ENCODE measurements at regions not wholly inside any gene's neighbourhood (a gene's known extent, or its start where the extent isn't known, plus 50 kb on each side); places are given as distances from the start of the nearest gene placed in this dataset.

GRCh38 chr15:96412045-96412905 is 81.8 kb downstream of the NR2F2 start:
- intact Hi-C loops (cut with DNase I), result no loop called here
- H3K27ac ChIP-seq, result no peak overlapping the region

GRCh38 chr15:96412906-96413231 is 82.4 kb downstream of the NR2F2 start:
- Histone ChIP-seq H3K27ac (no peak overlapping the region), H3K27me3 (peaks cover 84% of the 10 kb centered on the region), H3K4me3 (no peak overlapping the region), H3K4me1 (replicated peaks in 1 of 2) (peaks cover 9 to 15% of the 10 kb centered on the region in 2 donors), H3K9me3 (replicated peaks in 1 of 3) (no peaks in the 10 kb centered on the region), H3K36me3 (replicated peaks in 1 of 2) (no peaks in the 10 kb centered on the region)
- intact Hi-C loops (cut with DNase I), result no loop called here
- TF ChIP-seq CTCF (IDR thresholded peaks at IDR 0.05) (no peak), POLR2A (IDR thresholded peaks at IDR 0.05) (no peak)
- no peak for DNase-seq
- WGBS, 4 donors, result 48 to 58% (median 54%) methylated on average over 1 of the region's 1 CpG

More at GRCh38 chr15:96412045-96412905, 81.8 kb downstream of the NR2F2 start:
- Histone ChIP-seq H3K27me3 (peaks cover 84% of the 10 kb centered on the region), H3K4me1 (replicated peaks in 1 of 2) (peaks cover 9 to 15% of the 10 kb centered on the region in 2 donors), H3K36me3 (replicated peaks in 1 of 2) (no peaks in the 10 kb centered on the region), H3K4me3 (no peak overlapping the region), H3K9me3 (replicated peaks in 1 of 3) (no peaks in the 10 kb centered on the region)
- no peak for DNase-seq
- TF ChIP-seq CTCF (IDR thresholded peaks at IDR 0.05), result no peak
- no peak for TF ChIP-seq POLR2A (IDR thresholded peaks at IDR 0.05)
- WGBS, 4 donors, result 58 to 71% (median 67%) methylated on average over 6 of the region's 6 CpGs

GRCh38 chr15:96413657-96414056 is 83.2 kb downstream of the NR2F2 start:
- no peak overlapping the region for H3K27ac ChIP-seq
- no peak overlapping the region for H3K4me3 ChIP-seq
- H3K27me3 ChIP-seq, result peaks cover 84% of the 10 kb centered on the region
- no peak for DNase-seq
- WGBS, 4 donors, result 41 to 56% (median 44%) methylated on average over 9 of the region's 9 CpGs
- no peaks in the 10 kb centered on the region for H3K36me3 ChIP-seq (replicated peaks in 1 of 2)
- no peaks in the 10 kb centered on the region for H3K9me3 ChIP-seq (replicated peaks in 1 of 3)
- intact Hi-C loops (cut with DNase I), result no loop called here
- TF ChIP-seq CTCF (IDR thresholded peaks at IDR 0.05), result no peak
- TF ChIP-seq POLR2A (IDR thresholded peaks at IDR 0.05), result no peak
- H3K4me1 ChIP-seq (replicated peaks in 1 of 2), result peaks cover 9 to 14% of the 10 kb centered on the region in 2 donors

- WGBS, 4 donors, result 45 to 59% (median 51%) methylated on average over 8 of the region's 8 CpGs
- H3K4me1 ChIP-seq (replicated peaks in 1 of 2), result peaks cover 2 to 6% of the 10 kb centered on the region in 2 donors
- no peaks in the 10 kb centered on the region for H3K36me3 ChIP-seq (replicated peaks in 1 of 2)
- peaks cover 76% of the 10 kb centered on the region for H3K27me3 ChIP-seq
- H3K4me3 ChIP-seq, result no peak overlapping the region
- H3K9me3 ChIP-seq (replicated peaks in 1 of 3), result no peaks in the 10 kb centered on the region
- no peak overlapping the region for H3K27ac ChIP-seq
- no peak for DNase-seq
- intact Hi-C loops (cut with DNase I), result no loop called here
- TF ChIP-seq CTCF (IDR thresholded peaks at IDR 0.05) (no peak), POLR2A (IDR thresholded peaks at IDR 0.05) (no peak)
Measured at GRCh38 chr15:96414875-96415274, 84.4 kb downstream of the NR2F2 start.
